Adrenal gland (tissue), 5 donors: ENCODE measurements at regions not wholly inside any gene's neighbourhood (a gene's known extent, or its start where the extent isn't known, plus 50 kb on each side); places are given as distances from the start of the nearest gene placed in this dataset.

Source experiments
- POLR2A ChIP-seq, 2 donors: fragments of 450-650 bp; IDR thresholded peaks; one replicate each; pipeline ENCODE4 v1.6.1; 2017; ENCODE audit warnings: antibody characterized with exemption in 2 of 2, mild to moderate bottlenecking in 2 of 2, moderate library complexity in 1 of 2
- TF ChIP-seq, protein P1 (sequence below), 6 experiments: fragments of 450-650 bp in 4 of 6; fragments of 200-600 bp in 2 of 6; sonication (generic) in 1 of 6; IDR thresholded peaks; 1 replicate in 5 of 6; 2 replicates in 1 of 6; pipeline versions ENCODE4 v1.5.1 to v1.8.0; 2016 to 2021; ENCODE audit warnings: antibody characterized with exemption in 6 of 6, mild to moderate bottlenecking in 2 of 6, moderate library complexity in 1 of 6
- donor health status: DM: no; HTN: no; CAD: no.

DNA sequence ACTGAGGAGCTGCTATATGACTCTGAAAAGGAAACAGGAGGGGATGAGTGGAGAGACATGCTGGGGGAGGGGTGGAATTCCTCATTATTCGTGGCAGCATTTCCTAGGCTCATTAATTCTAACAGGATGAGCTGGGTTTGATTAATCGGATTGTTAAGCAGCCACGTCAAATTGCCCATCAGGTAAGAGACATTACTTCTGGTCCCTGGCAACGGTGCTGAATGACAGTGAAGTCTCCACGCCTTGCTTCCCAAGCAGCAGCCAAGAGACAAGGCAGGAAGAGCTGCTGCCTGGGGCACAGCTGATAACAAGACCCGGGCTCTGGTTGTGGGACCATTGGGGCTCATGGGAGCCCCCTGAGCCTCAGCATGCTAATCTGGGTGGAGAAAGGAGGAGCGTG is 86.6 kb downstream of the MARCHF4 start:
- TF ChIP-seq, protein P1, sequence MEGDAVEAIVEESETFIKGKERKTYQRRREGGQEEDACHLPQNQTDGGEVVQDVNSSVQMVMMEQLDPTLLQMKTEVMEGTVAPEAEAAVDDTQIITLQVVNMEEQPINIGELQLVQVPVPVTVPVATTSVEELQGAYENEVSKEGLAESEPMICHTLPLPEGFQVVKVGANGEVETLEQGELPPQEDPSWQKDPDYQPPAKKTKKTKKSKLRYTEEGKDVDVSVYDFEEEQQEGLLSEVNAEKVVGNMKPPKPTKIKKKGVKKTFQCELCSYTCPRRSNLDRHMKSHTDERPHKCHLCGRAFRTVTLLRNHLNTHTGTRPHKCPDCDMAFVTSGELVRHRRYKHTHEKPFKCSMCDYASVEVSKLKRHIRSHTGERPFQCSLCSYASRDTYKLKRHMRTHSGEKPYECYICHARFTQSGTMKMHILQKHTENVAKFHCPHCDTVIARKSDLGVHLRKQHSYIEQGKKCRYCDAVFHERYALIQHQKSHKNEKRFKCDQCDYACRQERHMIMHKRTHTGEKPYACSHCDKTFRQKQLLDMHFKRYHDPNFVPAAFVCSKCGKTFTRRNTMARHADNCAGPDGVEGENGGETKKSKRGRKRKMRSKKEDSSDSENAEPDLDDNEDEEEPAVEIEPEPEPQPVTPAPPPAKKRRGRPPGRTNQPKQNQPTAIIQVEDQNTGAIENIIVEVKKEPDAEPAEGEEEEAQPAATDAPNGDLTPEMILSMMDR (IDR thresholded peaks at IDR 0.05): no peak
- TF ChIP-seq POLR2A (IDR thresholded peaks at IDR 0.05): no peak
